NCI-H146 treated with DMSO at 0.1 percent for 48 hours (cell line): ENCODE measurements at regions not wholly inside any gene's neighbourhood (a gene's known extent, or its start where the extent isn't known, plus 50 kb on each side); places are given as distances from the start of the nearest gene placed in this dataset.

Experiments used
- DNase-seq: peaks from one replicate; lab custom pipeline; 2025; ENCODE audit not compliant: unreplicated experiment; lab: John Stamatoyannopoulos, UW

DNA sequence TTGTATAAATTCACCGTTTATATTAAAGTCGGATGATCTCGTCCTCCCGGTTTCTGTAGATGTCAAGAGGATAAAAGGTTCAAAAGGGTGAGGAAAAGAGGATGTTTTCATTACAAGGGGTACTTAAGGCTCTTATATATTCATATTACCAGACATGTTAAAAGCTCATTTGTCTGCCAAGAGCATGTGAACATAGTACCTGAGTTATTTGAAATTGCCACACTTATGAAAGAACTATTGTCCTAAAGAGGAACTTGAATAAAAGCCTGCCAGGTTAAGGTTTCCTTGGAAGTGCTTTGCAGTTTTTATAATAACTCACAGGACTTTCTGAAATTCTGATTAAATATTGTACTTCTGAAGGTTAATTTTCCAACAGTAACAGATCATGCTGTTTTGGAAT lies 1915.1 kb downstream of the MAT2B start:
- DNase-seq = no peak

DNA sequence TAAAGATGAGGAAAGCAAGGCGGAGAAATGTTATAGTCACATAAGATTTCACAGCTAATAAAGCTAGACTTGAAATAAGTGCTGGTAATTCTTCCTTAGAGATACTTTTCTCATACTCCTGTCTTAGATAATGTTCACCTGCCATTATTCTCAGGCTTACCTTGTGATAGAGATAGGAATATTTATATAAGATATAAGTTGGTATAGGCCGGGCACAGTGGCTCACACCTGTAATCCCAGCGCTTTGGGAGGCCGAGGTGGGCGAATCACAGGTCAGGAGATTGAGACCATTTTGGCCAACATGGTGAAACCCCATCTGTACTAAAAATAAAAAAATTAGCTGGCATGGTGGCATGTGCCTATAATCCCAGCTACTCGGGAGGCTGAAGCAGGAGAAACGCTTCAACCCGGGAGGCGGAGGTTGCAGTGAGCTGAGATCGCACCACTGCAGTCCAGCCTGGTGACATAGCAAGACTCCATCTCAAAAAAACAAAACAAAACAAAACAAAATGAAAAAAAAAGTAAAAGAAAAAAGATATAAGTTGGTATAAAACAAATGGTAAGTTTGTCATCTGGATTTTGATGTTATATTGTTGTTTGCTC lies 1918.4 kb downstream of the MAT2B start:
- no peak for DNase-seq

DNA sequence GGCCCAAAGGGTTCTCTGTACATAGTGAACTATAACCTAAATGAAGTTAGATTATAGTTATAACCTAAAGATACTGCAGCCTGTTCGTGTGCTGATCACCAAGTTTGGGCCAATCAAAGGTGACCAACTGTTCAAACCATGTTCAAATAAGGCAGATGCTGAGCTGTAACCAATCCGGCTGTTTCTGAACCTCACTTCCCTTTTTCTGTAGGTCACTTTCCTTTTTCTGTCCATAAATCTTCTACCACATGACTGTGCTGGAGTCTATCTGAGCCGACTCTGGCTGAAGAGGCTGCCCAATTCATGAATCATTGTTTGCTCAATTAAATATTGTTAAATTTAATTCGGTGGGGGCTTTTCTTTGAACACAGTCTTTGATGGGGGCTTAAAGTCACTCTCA lies 1920.2 kb downstream of the MAT2B start:
- no peak for DNase-seq

GRCh38 chr5:165448753-165449152 lies 1943.3 kb downstream of the MAT2B start:
- no peak for DNase-seq

DNA sequence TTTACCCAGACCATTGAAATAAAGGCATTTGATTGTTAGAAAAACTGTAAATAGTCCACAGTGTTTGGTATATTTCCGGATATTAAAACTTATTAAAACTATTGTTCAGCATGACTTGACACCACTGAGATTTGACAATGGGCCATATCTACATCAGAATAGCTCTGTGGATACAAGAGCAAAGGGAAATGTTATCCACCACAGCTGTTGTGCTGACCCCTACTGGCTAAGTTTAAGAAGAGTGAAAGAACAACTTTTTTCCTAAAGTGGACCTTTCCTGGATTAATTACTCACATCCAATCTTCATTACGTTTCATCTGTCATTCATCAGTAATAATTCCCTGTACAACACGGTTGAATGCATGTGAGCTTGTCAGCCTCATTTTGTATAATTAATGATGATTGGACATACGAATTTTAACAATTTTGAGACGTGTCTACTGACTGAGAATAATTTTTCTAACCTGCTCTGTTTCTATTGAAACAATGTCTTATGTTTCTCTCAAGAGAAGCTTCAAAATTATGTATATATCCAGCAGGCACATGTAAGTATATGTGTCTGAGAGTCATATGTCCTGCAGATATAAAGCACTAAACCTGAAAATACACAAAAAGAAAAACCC lies 1952.6 kb downstream of the MAT2B start:
- peak; percentile 36 for DNase-seq

DNA sequence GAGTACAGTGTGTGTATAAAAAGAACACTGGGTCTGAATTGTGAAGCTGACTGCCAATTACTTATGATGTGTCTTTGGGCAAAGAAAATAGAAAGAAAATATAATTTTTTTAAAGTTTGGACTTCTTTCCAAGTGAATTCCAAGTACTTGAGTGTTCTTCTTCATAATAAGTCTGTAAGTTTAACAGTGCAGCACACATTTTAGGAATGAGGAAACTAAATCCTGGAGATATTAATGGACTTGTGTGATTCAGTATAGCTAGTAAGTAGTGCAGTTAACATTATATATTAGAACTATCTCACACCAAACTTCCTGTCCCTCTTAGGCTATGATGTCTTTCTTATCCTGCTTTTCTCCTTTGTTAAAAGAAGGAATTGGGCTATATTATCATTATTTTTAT lies 1953.8 kb downstream of the MAT2B start:
- DNase-seq = no peak

- no peak for DNase-seq
Measured at GRCh38 chr5:165460911-165461310, 1955.5 kb downstream of the MAT2B start.

DNA sequence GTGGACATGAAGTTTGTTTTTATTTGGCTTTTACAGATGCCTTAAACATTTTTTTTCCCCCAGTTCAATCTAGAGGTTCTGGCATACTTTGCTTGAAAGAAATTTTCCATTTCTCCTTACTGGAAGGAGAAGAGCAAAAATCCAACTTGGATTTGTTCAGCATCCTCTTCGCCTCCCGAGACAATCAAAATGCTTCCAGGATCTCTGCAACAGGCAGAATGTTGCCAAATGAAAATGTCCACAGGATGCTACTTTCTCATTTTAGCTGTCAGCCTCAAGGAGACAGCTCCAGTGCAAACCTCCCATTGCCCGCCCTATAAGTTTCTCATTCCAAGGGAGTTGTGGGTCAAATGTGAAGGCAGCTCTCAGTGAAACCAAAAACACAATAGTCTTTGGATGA lies 1972.1 kb downstream of the MAT2B start:
- DNase-seq = no peak

GRCh38 chr5:165495829-165496380 lies 1990.5 kb downstream of the MAT2B start:
- no peak for DNase-seq

DNA sequence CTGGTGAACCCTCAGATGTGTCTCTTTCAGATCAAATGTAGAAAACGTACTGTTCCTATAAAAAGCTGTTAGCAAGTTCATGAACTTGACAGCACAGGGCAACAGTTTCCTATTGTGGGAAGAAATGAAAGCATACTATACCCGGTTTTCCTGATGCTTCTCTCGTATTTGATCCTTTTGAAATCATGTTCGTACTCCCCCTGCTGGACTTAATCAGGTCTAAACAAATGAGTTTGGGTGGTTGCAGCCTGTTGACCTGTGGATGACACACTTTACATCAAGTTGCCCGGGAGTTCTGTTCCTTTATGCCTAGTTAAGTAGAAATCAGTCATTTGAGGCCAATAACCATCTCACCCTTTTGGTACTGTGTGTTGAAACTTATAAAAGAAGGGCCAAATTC lies 1992.3 kb downstream of the MAT2B start:
- no peak for DNase-seq

- no peak for DNase-seq
Measured at GRCh38 chr5:165502893-165503691, 1997.7 kb downstream of the MAT2B start.

DNA sequence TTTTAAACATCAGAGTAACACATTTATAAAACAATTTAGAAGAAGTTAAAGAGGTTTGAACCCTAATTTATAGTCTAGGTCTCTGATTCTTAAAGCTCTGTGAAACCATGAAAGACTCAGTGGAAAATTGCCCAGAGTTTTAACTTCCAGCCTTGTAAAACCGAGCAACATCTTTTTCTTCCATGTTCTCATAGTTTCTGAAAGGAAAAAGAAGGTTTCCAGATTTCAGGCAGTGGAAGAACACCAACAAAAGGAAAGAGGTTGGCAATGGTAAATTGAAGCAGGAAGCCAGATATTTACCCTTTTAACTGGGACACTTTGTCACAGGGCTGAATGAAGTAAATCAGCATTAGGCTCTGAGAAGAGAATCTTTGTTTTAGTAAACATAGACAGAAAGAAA lies 1999.3 kb downstream of the MAT2B start:
- DNase-seq = no peak

DNA sequence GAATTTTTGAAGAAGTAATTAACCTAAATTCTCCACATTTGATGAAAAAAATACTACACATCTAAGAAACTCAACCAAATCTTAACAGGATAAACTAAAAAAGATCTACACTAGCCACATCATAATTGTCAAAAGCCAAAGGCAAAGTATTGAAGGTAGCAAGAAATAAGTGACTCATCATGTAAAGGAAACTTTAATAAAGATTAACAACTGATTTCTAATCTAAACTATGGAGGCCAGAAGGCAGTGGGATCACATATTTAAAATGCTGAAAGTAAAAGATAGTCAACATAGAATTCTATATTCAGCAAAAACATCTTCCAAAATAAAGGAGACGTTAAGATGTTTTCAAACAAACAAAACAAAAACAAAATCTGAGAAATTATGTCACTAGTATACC lies 2002.9 kb downstream of the MAT2B start:
- no peak for DNase-seq

- no peak for DNase-seq
Measured at GRCh38 chr5:165508861-165509260, 2003.4 kb downstream of the MAT2B start.

- DNase-seq = no peak
Measured at GRCh38 chr5:165521816-165522610, 2016.6 kb downstream of the MAT2B start.

DNA sequence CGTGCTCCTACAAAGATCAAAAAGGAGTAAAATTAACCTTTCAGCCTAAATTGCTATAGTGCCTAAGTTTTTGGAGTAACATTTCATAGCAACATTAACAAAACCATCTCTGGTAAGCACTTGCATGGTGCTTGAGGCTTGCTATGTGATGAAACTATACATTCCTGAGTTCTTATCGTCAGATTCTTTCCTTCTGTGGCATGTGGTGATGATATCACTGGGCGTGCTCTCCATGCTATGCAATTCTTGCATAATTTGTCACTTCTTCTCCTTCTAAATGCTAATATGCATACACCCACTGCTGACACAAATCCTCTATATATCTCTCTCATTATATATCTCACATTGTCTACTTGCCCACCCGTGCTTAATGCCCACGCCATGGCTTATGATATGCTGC lies 2019.9 kb downstream of the MAT2B start:
- no peak for DNase-seq

DNA sequence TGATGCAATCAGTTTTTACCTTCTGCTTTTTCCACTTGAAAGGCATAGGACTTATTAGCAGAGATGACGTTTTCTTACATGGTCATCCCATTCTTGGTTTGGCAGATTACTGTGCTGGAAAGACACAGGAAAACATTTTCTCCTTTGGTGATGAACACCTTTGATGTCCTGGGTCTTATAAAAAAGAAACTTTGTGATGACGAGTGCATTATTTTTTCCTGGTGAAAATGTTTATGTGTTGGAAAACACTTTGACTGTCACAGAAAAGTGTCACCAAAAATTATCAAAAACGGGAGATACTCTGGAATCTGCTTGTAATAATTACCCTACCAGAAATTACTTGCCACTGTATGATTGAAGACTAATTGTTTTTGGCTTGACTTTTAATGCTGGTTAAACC lies 2020.9 kb downstream of the MAT2B start:
- DNase-seq = no peak

DNA sequence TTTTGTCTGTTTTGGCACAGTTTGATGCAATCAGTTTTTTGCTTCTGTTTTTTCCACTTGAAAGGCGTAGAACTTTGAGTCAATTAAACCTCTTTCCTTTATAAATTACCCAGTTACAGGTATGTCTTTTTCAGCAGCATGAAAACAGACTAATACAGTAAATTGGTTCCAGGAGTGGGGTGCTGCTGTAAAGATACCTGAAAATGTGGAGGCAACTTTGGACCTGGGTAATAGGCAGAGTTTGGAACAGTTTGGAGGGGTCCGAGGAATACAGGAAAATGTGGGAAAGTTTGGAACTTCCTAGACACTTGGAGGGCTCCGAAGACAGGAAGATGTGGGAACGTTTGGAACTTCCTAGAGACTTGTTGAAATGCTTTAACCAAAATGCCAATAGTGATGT lies 2022.2 kb downstream of the MAT2B start:
- no peak for DNase-seq

GRCh38 chr5:165538065-165538464 lies 2032.6 kb downstream of the MAT2B start:
- no peak for DNase-seq

DNA sequence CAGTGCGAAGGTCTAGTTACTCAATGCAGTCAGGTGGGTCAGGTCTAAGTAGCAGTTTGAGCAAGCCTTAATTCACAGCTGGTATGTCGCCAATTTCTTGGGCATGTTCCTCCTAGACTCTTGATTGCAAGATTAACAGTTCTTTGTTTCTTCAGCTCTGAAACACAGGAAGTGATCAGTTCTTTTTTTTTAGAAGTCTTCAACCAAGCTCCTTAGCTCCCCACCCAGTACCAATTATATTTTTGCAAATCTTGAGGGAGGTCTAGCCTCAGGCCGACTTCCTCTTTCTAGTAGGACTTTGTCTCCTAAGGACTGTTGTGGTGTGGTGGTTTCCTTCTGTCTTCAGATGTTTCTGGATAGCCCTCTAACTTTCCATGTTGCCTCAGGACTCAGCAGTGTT lies 2054.2 kb downstream of the MAT2B start:
- no peak for DNase-seq

GRCh38 chr5:165560648-165561047 lies 2055.2 kb downstream of the MAT2B start:
- no peak for DNase-seq
